PC-9 (cell line): ENCODE measurements at regions not wholly inside any gene's neighbourhood (a gene's known extent, or its start where the extent isn't known, plus 50 kb on each side); places are given as distances from the start of the nearest gene placed in this dataset.

Experiments used
- CTCF ChIP-seq: fragments of 200-600 bp; sonication (generic); conservative IDR thresholded peaks from 2 replicates; pipeline ENCODE4 v1.6.1; 2017; ENCODE audit warnings: mixed run types, antibody characterized with exemption, mild to moderate bottlenecking, moderate library complexity
- EZH2 ChIP-seq: fragments of 200-600 bp; sonication (generic); IDR thresholded peaks from 2 replicates; pipeline ENCODE4 v1.8.0; 2017; ENCODE audit warnings: antibody characterized with exemption, low read depth

DNA sequence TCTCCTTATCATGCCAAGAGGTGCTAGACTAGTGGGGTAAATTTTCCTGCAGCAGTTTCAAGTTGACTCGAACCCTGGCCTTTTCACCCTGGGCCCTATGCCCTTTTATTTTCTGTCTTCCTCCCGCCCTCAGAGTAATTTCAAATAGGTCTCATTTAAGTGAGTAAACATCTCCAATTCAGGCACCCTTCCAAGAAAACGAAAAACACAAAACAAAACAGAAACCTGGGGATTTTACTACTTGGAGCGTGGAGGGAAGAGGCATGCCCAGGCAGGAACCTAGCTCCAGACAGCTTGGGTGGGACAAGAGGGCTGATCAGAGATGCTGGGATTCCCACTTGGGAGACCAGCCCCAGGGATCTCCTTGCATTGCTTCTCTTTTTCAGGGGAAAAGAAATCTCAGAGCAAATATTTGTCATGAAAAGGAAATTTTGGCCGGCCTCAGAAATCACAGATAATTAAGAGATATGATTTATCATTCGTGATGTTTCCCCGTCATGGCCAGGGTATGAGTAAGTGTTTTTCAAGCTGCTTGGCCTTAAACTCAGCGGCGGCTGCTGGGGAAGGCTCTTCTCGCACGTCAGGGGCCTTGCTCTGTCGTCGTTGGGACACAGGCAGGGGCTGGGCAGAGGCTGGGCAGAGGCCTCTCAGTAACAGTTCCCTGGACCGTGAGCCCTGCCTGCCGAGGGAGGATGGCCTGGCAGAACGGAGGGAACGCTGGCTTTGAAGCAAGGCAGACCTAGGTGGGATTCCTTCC, 248.6 kb upstream of the KLF4 start:
- TF ChIP-seq CTCF (no peak), EZH2 (no peak)
